GM20431 (cell line): ENCODE measurements at regions not wholly inside any gene's neighbourhood (a gene's known extent, or its start where the extent isn't known, plus 50 kb on each side); places are given as distances from the start of the nearest gene placed in this dataset.

Experiments
- in situ Hi-C: fragments of 300-500 bp; cut with MseI, MboI; formaldehyde crosslinking; loops from one replicate; pipeline ENCODE4 v1.15.0; 2020; ENCODE audit warnings: low sequenced_read_pairs; ENCODE audit not compliant: unreplicated experiment

DNA sequence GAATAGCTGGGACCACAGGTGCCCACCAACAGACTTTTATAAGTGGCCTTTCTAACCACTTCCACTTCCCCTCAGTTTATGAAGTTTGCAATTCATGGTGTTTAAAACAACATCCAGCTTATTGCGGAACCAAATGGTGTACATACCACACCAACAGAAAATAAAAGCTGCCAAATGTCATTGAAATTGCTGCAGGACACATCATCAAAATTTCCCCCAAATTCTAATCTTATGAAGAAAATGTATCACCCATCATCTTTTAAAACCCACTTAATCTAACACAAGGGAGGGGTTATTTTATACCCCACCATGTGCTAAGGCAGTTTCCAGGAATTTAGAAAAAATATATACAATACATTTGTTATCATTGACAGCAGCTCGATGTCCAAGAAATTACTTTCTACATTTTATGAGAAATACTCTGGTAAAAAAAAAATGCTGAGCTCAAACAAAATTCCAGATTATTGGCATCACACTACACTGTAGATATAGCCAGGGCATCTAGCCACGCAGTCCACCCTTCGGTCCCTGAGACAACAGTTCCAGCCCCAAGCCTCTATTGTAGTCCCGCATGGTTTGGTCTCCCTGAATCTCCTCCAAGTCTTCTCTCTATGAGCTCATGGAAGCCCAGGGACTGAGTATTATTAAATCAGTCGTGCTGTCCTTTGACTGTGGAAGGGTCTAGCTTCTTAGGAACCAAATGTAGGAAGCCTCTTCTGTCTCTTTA is 372.8 kb upstream of the SLC30A5 start:
- in situ Hi-C loops = no loop called here

DNA sequence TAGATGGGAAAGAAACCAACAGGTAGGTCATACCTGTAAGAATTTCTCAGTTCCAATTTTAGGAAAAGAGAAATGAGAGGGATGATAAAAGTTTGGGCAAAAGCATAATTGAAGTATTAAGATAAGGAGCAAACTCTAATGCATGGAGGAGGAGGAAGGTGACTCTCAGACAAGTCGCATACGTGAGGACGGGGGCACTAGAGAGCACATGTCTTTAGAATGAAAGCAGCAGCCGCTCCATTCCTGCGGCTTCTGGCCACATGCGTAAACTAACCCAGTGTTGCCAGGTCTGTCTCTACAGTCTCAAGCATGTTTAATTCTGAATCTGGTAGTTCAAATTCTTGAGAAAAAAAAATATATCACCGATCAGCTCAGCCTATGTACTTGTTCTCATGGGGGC is 371.5 kb upstream of the SLC30A5 start:
- in situ Hi-C loops = no loop called here

DNA sequence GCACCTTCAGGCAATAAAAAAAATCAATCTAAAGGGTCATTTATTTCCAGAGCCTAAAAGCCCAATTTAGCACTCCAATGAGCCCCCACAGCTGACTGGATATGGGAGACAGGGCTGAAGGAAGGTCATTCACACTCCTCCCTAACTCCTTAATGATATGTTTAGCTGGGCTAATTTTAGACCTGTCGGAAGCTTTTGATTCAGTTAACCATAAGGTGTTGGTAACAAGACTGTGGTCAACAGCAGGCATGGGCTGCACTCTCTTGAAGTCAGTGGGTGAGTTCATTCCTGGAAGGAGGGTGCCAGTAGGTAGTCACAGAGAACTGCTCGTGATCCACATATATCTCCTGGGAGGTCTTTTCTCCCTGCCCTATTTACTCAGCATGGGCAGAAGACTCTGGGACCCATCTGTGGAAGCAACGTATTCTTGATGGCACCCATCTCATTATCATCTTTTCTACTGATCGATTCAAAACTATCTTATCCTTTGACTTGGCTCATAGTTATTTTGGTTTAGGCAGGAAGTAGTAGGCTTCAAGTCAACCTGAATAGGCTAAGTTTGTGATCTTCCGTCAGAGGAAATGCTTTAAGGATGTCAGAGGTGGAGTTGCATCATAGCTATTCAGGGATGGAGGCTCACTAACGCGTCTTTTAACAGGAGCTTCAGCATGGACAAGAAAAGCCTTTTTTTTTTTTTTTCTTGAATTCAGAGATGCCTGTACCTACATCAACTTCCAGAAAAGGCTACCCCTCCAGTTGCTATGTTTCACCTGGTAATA is 367.7 kb upstream of the SLC30A5 start:
- in situ Hi-C loops = no loop called here

DNA sequence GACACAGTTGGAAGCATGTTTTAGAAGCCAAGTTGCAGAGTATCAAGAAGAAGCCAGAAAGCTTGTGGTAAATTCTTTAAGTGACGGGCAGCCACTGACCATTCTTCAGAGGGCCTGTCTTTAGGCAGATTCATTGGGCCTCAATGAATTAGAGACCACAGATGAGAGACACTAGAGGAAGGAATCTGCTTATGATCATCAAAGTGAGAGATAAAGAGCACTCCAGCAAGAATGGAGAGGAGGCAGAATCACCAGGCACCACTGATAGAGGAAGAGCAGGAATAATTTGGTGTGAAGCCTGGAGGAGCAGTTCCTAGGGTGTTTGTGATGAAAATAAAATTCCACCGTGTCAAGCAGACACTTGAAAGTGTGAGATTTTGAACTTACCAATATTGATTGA is 365.9 kb upstream of the SLC30A5 start:
- in situ Hi-C loops = no loop called here

DNA sequence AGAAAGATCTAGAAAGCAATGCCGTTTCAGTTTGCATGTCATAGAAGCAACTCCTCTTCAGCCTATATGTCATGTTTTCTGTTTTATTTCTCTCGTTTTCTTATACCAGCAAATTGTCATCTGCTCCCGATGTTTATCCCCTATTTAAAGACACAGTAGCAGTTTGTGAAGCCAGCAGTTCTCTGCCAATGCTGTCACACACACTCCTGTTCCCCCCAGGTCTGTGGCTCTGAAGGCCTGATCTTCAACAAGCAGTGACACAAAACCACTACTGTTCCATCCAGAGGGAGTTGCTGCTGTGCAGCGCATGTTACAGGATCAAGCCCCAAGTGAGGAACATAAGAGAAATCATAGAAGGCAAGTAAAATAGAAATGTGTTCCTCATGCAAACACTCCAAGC is 364.1 kb upstream of the SLC30A5 start:
- in situ Hi-C loops = no loop called here

DNA sequence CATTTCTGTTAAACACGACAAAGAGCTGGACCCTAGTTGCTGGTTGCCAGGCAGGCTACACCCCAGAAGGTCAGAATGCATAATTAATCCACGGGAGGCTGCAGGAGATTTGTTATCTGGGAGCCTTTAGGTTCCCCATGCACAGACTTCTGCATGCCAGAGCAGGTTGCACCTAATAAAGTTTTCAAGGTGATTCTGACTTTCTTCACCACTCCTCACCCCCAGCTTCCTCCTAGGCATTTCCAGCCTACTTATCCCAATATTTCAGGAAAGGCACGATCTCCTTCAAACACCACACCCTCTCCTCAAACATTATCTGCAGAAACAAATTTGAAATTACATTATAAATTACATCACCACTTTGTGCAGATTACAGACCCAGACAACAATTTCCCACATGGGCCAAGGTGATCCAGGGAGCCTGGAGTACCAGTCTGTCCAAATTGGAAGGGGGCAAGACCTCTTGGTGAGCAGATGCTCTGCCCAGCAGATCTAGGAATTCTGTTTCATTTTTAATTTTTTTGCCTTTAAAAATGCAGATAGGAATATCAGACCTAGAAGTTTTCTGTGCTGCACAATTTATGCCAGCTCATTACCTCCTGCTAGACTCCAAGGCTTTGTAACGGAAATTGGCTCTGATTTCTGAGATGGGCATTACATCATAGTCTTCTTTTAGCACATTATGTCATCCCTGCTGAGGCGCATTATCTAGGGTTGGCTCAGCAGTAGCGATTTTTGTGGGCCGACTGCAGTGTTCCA is 363.4 kb upstream of the SLC30A5 start:
- in situ Hi-C loops = no loop called here

DNA sequence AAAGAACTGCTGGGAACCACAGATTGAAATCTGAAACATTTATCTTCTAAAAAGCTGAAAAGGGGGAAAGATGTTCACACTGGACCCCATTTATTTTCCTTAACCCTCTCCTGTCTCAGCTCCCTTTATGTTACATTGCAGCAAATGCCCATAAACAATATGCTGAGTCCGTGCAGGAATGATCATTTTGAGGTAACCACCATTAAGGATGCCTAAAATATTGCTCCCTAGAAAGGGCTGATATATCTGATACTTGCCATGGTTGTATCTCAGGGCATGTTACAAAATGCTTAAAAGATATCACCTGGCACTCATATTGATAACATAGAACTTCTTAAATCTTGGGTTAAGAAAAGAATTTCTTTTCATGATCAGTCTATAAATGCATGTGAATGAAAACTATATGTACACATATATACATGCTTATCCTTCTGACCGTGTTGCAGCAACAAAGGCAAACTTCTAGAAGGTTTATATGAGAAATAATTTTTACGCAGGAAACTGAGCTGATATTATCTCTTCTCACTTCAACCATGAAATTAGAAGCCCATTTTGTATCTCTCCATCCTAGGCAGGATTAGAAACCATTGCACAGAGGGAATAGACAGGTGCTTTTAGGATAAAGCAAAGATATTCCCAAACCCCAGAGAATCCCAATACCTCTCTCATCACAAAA is 362.7 kb upstream of the SLC30A5 start:
- in situ Hi-C loops = no loop called here

DNA sequence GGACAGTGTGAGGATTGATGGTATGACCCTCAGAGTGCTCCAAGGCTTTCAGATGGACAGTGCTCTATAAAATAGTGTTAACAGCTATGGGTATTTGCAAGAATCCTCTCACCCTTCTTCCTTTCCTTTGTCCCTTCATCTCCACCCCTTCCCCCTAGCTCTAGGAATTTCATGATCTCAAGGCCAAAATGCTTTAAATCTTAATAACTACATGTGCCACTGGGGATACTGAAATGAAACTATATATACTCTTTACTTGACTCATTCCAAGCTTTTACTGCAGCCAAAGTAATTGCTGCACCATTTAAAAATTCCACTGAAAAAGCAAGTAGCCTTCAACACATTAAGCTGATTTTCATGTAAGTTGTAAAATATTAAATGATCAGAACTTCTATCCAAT is 361.6 kb upstream of the SLC30A5 start:
- in situ Hi-C loops = no loop called here

DNA sequence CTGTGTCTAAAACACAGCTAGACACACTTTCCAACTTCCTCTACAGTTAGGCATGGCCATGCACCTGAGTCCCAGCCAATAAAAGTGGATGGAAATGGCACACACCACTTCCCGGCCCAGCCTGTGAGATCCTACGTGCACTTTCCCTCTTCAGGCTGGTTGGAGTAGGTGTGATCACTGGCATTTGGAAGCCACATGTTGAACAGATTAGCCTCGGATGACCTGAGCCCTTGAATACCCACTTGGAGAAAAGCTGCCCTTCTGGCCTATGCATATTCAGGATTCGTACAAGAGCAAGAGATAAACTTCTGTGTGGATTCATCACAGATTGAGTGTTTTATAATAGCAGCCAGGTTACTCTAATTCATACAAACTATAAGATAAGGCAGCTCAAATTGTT is 359.0 kb upstream of the SLC30A5 start:
- in situ Hi-C loops = no loop called here

DNA sequence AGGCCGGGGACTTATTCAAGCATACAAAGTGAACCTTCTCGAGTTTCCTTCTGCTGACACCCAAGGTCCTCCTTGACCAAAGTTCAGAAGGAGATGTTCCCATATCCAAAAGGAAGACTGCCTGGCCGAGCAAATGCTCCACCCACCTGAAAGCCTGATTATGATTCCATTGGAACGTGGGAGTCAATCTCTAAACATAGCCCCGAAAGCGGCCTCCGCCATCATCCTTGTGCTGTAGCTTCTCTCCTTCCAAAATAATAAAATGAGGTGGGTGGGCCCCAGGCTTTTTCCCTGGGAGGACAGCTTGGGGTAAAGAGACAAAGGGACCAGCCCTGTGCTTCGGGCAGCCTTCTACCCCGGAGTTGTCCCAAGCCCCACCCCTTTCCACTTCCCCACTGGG is 355.6 kb upstream of the SLC30A5 start:
- in situ Hi-C loops = no loop called here

DNA sequence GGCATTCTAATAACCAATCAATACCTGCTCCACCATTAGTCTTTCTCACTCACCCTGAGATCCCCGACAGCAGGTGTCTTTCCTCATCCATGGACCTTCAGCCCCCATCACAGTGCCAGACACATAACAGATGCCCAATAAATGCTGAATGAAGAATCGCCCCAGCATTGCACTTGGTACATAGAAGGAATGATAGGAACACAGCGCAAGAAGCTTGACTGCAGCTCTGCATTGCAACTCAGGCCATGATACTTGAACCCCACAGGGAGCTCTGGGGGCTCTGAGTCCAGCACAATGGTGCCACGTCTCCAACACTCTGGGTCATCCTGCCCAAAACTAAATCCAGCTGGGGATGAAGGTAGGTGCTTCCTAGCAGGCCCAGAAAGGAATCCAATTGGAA is 355.0 kb upstream of the SLC30A5 start:
- in situ Hi-C loops = no loop called here

DNA sequence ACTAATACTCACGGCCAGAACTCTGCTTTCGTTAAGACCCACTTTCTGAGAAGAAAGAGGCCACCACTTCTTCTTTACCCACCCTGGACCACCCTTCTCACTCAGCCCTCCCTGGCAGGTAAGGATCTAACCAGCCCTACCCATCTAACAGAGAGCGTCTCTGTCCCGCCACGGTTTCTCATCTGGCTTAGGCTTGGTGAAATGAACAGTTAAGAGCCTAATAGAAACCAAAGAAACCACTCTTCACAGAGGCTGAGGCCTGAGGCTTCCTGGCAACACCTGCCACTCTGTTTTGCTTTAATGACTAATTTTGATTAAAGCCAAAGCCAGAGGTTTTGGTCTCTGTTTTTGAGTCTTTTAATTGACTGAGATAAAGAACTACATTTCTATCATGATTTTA is 354.1 kb upstream of the SLC30A5 start:
- in situ Hi-C loops = no loop called here

DNA sequence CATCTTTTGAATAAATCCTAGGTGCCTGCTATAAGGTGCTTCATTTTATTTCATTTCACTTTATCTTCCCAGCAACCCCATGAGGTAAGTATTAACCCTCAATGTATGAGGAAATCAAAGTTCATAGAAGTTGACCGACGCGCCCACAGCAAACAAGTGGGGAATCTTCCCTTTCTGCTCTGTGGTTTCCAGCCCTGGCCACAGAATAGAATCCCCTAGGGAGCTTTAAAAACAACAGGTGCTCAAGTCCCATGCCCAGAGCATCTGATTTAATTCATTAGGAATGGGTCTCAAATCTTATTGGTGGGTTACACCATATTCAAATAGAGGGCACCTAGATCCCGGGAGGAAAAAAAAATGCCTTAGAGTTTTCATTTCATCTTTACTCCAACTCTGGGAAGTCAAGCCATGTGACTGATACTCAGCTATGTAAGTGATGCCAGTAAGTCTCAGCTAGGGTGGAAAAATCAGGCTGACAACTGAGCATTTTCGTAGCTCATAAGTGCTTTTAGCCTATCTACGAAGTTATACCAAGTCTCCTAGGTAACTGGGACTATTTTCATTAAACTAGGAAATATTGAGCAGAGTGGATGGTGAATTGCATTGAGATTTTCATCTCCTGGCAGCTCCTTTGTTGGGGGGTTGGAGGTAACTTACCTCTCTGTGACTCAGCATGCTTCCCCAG is 353.4 kb upstream of the SLC30A5 start:
- in situ Hi-C loops = no loop called here

DNA sequence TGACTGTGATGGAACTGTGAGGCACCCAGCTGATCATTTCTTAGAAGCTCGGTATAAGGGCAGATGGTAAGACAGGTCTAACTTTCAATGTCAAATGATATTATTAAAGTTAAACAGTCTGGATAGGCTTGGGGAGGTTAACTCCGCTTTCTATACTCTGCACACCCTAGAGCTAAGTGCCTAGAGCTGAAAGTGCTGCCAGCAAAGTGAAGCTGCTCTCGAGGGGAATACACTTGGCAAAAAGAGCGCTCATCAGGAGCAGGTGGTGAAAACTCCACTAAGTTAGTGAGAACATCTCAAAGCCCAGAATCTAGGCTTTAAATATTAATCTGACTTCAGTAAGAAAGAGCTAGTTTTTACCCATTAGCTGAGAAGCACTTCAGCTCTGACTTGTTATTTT is 349.6 kb upstream of the SLC30A5 start:
- in situ Hi-C loops = no loop called here

DNA sequence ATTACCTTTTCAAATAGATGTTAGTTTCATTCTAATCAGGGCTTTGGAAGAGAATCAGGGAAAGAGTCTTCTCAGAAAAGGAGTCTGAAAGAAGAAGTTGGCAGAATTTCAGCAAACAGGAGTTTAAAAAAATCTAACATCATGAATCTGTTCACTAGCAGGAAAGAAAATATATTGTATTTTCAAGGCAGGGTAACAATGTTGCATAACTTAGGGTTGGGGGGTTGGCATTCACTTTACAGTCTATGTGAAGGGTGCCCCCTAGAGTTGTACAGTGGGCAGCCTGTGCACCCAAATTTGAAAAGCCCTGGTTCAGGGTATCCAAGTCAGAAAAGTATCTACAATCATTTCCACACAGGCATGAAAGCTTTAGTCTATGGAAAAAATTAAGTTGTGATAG is 348.4 kb upstream of the SLC30A5 start:
- in situ Hi-C loops = no loop called here

DNA sequence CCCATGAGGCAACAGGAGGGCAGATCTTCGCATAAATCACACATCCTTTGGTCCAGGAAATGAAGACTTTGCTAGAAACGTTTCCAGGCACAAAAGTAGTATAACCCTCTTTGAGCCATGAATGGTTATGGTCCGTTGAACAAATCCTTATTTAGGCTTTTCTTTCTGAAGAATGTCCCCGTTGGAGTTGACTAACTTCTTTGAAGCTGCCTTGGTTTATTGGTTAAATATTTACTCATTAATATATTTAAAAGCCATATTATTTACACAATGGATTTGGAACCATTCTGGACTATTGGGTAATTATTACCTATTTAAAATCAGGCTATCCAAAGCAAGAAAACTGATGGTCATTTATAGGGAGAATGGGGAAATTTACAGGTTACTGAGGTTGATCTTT is 347.6 kb upstream of the SLC30A5 start:
- in situ Hi-C loops = no loop called here

DNA sequence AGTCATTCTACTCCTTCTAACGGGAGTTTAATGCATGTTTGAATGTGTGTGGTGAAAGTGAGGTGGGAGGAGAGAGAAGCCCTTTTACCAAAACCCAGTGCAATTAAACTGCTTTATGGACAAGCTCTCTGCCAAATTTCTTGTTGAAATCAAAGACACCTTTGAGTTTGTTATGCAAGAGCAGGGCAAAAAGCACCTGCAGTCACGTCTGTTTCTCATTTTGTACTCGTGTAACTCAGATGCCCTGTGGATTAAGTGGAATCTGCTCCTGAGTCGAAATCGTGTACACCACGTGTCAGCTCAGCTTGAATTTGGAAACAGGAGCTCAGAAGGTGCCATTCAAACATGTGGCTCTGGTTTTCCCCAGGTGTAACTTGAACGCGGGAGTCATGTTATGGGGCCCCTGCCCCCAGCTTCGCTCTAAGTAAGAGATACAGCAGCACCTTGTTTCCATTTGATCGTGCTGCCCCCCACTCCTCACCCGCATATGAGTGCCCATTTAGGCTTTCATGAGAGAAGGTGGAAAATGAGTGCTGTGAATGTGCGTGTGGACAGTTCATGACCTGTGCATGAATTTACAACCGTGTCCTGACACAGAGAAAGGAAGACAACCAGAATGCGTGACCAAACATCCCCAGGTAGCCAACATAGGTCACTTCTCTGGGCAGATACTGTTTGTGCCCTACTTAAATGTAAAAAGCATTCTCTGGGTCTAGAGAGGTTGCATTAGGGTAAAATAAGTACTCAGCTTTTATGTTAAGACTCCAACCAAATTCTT is 347.0 kb upstream of the SLC30A5 start:
- in situ Hi-C loops = no loop called here

DNA sequence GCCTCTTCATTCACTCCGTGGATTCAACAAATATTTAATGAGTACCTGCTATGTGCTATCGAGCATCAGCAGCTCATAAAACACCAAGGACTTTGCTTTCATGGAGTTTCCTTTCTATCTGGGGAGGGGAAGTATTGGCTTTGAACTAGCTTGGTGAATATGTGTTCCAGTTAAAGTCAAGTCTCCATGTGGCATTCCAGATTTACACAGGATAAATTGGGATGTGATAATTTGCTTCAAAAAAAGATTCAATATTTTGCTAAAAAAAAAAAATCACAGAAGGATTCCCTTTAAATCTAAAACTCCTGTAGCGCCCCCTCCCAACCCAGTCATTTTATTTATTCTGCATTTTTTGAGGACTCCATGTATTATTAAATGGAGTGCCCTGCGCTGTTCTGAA is 346.3 kb upstream of the SLC30A5 start:
- in situ Hi-C loops = no loop called here

DNA sequence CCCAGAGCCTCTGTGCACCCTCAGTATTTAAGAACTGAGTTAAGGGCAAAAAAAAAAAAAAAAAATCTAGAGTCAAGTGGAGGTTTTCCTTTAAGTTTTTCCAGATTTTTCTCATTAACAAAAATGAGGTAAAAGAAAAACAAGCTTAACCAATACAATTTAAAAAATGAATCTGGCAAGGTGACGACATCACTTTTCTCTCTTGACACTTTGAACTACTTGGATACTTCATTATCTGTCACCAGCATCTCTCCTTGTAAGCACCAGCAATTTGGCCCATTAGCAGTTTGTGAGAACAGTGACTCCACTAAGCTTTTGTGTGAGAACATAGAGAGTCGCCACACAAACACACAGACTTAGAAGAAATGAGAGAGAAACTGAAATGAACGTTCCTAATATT is 345.7 kb upstream of the SLC30A5 start:
- in situ Hi-C loops = no loop called here
